ENCODE measurements at regions not wholly inside any gene's neighbourhood (a gene's known extent, or its start where the extent isn't known, plus 50 kb on each side); places are given as distances from the start of the nearest gene placed in this dataset.
"Not testable (repeated sequence)": the region's sequence is repeated elsewhere in the genome, so short reads cannot be mapped to it uniquely, and the experiment has no call there.

GRCh38 chr2:34703292-34703691 lies 1104.2 kb upstream of the FAM98A start:
- DNase-seq = no peak
- H3K36me3 Mint-ChIP-seq (ENCODE audit: insufficient read depth, unreplicated experiment) = no peaks in the 10 kb centered on the region
- TF ChIP-seq, protein P1, sequence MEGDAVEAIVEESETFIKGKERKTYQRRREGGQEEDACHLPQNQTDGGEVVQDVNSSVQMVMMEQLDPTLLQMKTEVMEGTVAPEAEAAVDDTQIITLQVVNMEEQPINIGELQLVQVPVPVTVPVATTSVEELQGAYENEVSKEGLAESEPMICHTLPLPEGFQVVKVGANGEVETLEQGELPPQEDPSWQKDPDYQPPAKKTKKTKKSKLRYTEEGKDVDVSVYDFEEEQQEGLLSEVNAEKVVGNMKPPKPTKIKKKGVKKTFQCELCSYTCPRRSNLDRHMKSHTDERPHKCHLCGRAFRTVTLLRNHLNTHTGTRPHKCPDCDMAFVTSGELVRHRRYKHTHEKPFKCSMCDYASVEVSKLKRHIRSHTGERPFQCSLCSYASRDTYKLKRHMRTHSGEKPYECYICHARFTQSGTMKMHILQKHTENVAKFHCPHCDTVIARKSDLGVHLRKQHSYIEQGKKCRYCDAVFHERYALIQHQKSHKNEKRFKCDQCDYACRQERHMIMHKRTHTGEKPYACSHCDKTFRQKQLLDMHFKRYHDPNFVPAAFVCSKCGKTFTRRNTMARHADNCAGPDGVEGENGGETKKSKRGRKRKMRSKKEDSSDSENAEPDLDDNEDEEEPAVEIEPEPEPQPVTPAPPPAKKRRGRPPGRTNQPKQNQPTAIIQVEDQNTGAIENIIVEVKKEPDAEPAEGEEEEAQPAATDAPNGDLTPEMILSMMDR (IDR thresholded peaks at IDR 0.05; ENCODE audit: unreplicated experiment) = no peak
- intact Hi-C loops (cut with micrococcal nuclease; ENCODE audit: unreplicated experiment) = no loop called here
- no TSS peak for BruUV-seq (replicated peaks)
- H3K9me3 Mint-ChIP-seq (ENCODE audit: low read depth, unreplicated experiment) = peaks cover 4% of the 10 kb centered on the region
- H3K4me1 Mint-ChIP-seq (ENCODE audit: low read depth, unreplicated experiment) = peaks cover 8% of the 10 kb centered on the region
- H3K4me3 Mint-ChIP-seq (ENCODE audit: low read depth, unreplicated experiment) = no peak overlapping the region
- no peak overlapping the region for H3K27ac Mint-ChIP-seq (ENCODE audit: unreplicated experiment)
- CTCF ChIA-PET = no interaction called here
- no peaks in the 10 kb centered on the region for H3K27me3 Mint-ChIP-seq (ENCODE audit: unreplicated experiment)

GRCh38 chr2:34702391-34702790 lies 1103.3 kb upstream of the FAM98A start:
- H3K27me3 Mint-ChIP-seq (ENCODE audit: unreplicated experiment); H3K36me3 Mint-ChIP-seq (ENCODE audit: insufficient read depth, unreplicated experiment); H3K4me1 Mint-ChIP-seq (ENCODE audit: low read depth, unreplicated experiment); intact Hi-C loops (cut with micrococcal nuclease; ENCODE audit: unreplicated experiment); H3K4me3 Mint-ChIP-seq (ENCODE audit: low read depth, unreplicated experiment); BruUV-seq (replicated peaks); H3K27ac Mint-ChIP-seq (ENCODE audit: unreplicated experiment); DNase-seq; CTCF ChIA-PET; H3K9me3 Mint-ChIP-seq (ENCODE audit: low read depth, unreplicated experiment): not testable (repeated sequence)

GRCh38 chr2:34677591-34677990 lies 1078.5 kb upstream of the FAM98A start:
- H3K4me3 Mint-ChIP-seq (ENCODE audit: low read depth, unreplicated experiment); DNase-seq; H3K27ac Mint-ChIP-seq (ENCODE audit: unreplicated experiment); H3K4me1 Mint-ChIP-seq (ENCODE audit: low read depth, unreplicated experiment); CTCF ChIA-PET; H3K36me3 Mint-ChIP-seq (ENCODE audit: insufficient read depth, unreplicated experiment); BruUV-seq (replicated peaks); H3K27me3 Mint-ChIP-seq (ENCODE audit: unreplicated experiment); H3K9me3 Mint-ChIP-seq (ENCODE audit: low read depth, unreplicated experiment); intact Hi-C loops (cut with micrococcal nuclease; ENCODE audit: unreplicated experiment): not testable (repeated sequence)

DNA sequence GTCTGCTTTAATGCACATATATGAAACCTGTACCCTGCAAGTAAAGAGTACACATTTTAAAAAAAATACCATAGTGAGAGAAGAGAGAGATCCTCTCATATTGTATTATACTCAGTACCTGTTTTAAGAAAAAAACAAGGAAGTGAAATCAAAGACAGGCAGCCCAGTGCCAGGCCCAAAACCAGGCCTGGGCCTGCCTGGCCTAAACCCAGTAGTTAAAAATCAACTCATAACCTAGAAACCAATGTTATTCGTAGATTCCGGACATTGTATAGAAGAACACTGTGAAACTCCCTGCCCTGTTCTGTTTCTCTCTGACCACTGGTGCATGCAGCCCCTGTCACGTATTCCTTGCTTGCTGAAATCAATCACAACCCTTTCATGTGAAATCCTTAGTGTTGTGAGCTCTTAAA lies 1078.0 kb upstream of the FAM98A start:
- H3K4me1 Mint-ChIP-seq (ENCODE audit: low read depth, unreplicated experiment); H3K9me3 Mint-ChIP-seq (ENCODE audit: low read depth, unreplicated experiment); H3K36me3 Mint-ChIP-seq (ENCODE audit: insufficient read depth, unreplicated experiment); H3K4me3 Mint-ChIP-seq (ENCODE audit: low read depth, unreplicated experiment); CTCF ChIA-PET; H3K27me3 Mint-ChIP-seq (ENCODE audit: unreplicated experiment); BruUV-seq (replicated peaks); DNase-seq; H3K27ac Mint-ChIP-seq (ENCODE audit: unreplicated experiment); intact Hi-C loops (cut with micrococcal nuclease; ENCODE audit: unreplicated experiment): not testable (repeated sequence)

DNA sequence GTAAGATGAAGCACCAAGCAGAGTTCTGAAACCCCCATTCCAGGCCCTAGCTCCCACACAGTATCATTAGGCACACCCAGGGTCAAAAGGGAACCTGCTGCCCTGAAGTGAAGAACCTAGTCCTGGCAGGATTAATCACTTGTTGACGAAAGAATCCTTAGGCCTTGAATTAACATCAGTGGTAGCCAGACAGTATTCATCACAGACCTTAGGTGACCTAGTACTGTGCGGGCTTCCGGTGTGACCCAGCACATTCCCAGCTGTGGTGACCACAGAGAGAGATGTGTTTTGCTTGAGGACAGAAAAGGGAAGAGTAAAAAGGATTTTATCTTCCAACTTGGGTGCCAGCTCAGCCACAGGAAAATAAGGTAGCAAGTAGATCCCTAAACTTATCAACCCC lies 1071.4 kb upstream of the FAM98A start:
- no peak overlapping the region for H3K27ac Mint-ChIP-seq (ENCODE audit: unreplicated experiment)
- intact Hi-C loops (cut with micrococcal nuclease; ENCODE audit: unreplicated experiment) = no loop called here
- CTCF ChIA-PET = no interaction called here
- no peaks in the 10 kb centered on the region for H3K4me1 Mint-ChIP-seq (ENCODE audit: low read depth, unreplicated experiment)
- H3K4me3 Mint-ChIP-seq (ENCODE audit: low read depth, unreplicated experiment) = no peak overlapping the region
- TF ChIP-seq, protein P1 (IDR thresholded peaks at IDR 0.05; ENCODE audit: unreplicated experiment) = no peak
- peaks cover 4% of the 10 kb centered on the region for H3K9me3 Mint-ChIP-seq (ENCODE audit: low read depth, unreplicated experiment)
- no peaks in the 10 kb centered on the region for H3K36me3 Mint-ChIP-seq (ENCODE audit: insufficient read depth, unreplicated experiment)
- no peaks in the 10 kb centered on the region for H3K27me3 Mint-ChIP-seq (ENCODE audit: unreplicated experiment)
- DNase-seq = no peak
- BruUV-seq (replicated peaks) = no TSS peak

- DNase-seq = no peak
- Mint-ChIP-seq H3K36me3 (ENCODE audit: insufficient read depth, unreplicated experiment) (no peaks in the 10 kb centered on the region), H3K4me3 (ENCODE audit: low read depth, unreplicated experiment) (no peak overlapping the region), H3K4me1 (ENCODE audit: low read depth, unreplicated experiment) (no peaks in the 10 kb centered on the region), H3K9me3 (ENCODE audit: low read depth, unreplicated experiment) (no peaks in the 10 kb centered on the region), H3K27me3 (ENCODE audit: unreplicated experiment) (no peaks in the 10 kb centered on the region), H3K27ac (ENCODE audit: unreplicated experiment) (no peak overlapping the region)
- BruUV-seq (replicated peaks) = no TSS peak
- CTCF ChIA-PET = no interaction called here
- intact Hi-C loops (cut with micrococcal nuclease; ENCODE audit: unreplicated experiment) = no loop called here
- TF ChIP-seq, protein P1 (IDR thresholded peaks at IDR 0.05; ENCODE audit: unreplicated experiment) = no peak
Observed at GRCh38 chr2:34666821-34667220, 1067.7 kb upstream of the FAM98A start.
